Retinal pigment epithelial cell (primary cell): ENCODE measurements at regions not wholly inside any gene's neighbourhood (a gene's known extent, or its start where the extent isn't known, plus 50 kb on each side); places are given as distances from the start of the nearest gene placed in this dataset.

Experiments used
- DNase-seq: peaks from one replicate; pipeline ENCODE4 v3.0.0-alpha.2; 2010; ENCODE audit warnings: low read depth
- H3K4me3 ChIP-seq: 2 replicates; pipeline ENCODE4 v1.5.1; 2011; ENCODE audit warnings: mild to moderate bottlenecking, low read length, control low read depth, moderate library complexity
- TF ChIP-seq, protein P1 (sequence below): conservative IDR thresholded peaks from 2 replicates; pipeline ENCODE4 v1.5.1; 2011; ENCODE audit warnings: low read depth, low read length, control low read depth, inconsistent platforms

GRCh38 chr9:89706086-89706485 lies 101.3 kb downstream of the GADD45G start:
- no peak overlapping the region for H3K4me3 ChIP-seq
- TF ChIP-seq, protein P1, sequence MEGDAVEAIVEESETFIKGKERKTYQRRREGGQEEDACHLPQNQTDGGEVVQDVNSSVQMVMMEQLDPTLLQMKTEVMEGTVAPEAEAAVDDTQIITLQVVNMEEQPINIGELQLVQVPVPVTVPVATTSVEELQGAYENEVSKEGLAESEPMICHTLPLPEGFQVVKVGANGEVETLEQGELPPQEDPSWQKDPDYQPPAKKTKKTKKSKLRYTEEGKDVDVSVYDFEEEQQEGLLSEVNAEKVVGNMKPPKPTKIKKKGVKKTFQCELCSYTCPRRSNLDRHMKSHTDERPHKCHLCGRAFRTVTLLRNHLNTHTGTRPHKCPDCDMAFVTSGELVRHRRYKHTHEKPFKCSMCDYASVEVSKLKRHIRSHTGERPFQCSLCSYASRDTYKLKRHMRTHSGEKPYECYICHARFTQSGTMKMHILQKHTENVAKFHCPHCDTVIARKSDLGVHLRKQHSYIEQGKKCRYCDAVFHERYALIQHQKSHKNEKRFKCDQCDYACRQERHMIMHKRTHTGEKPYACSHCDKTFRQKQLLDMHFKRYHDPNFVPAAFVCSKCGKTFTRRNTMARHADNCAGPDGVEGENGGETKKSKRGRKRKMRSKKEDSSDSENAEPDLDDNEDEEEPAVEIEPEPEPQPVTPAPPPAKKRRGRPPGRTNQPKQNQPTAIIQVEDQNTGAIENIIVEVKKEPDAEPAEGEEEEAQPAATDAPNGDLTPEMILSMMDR: no peak
- DNase-seq: no peak

GRCh38 chr9:89706731-89707191 lies 101.9 kb downstream of the GADD45G start:
- no peak for DNase-seq
- H3K4me3 ChIP-seq: no peak overlapping the region
- TF ChIP-seq, protein P1: no peak

- no peak overlapping the region for H3K4me3 ChIP-seq
- TF ChIP-seq, protein P1: no peak
- DNase-seq: peak; percentile 4
Observed at GRCh38 chr9:89710697-89711096, 105.9 kb downstream of the GADD45G start.

DNA sequence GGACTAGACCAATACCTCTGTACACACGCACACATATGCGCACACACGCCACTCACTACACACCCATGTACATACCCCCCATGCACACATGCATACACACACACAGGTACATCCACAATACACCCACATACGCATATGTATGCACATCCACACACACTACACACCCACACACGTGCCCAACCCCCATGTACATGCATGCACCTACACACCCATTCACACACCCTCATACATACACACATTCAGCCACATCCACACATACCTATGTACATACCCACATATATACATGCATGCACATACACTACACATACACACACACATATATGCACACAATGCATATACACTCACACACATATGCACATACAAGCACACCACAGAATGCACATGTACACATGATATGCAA lies 107.1 kb downstream of the GADD45G start:
- DNase-seq: no peak
- H3K4me3 ChIP-seq: no peak overlapping the region
- TF ChIP-seq, protein P1: no peak

DNA sequence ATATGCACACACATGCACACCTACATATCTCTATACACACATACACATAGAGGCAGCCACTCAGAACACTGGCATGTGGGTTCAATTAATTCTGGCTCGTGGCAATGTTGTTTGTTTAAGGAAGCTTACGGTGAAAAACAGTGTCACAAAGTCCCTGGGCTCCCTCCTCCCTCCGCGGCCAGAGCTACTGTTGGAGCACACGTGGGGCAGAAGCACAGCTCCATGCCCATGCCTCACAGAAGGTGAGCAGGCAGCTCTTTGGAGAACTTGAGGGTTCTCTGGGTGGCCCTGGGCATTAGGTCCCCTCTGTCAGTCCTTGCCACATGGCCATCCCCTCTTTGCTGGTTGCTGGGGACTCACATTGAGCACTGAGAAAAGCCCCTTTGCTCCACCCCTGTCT lies 107.5 kb downstream of the GADD45G start:
- no peak overlapping the region for H3K4me3 ChIP-seq
- TF ChIP-seq, protein P1: no peak
- DNase-seq: no peak

- DNase-seq: no peak
- TF ChIP-seq, protein P1: no peak
Observed at GRCh38 chr9:89714321-89714720, 109.5 kb downstream of the GADD45G start.

GRCh38 chr9:89715318-89715858 lies 110.6 kb downstream of the GADD45G start:
- no peak overlapping the region for H3K4me3 ChIP-seq
- TF ChIP-seq, protein P1: no peak
- no peak for DNase-seq

More at GRCh38 chr9:89714321-89714720, 109.5 kb downstream of the GADD45G start:
- H3K4me3 ChIP-seq: no peak overlapping the region
